GM18873 (cell line): ENCODE measurements at regions not wholly inside any gene's neighbourhood (a gene's known extent, or its start where the extent isn't known, plus 50 kb on each side); places are given as distances from the start of the nearest gene placed in this dataset.
"Not testable (repeated sequence)": the region's sequence is repeated elsewhere in the genome, so short reads cannot be mapped to it uniquely, and the experiment has no call there.

Experiments used
- ATAC-seq: cut with Tn5 transposase; IDR thresholded peaks from one replicate; pipeline ENCODE4 v1.9.1; 2021; ENCODE audit warnings: mild to moderate bottlenecking, moderate library complexity, moderate number of reproducible peaks; ENCODE audit not compliant: unreplicated experiment, low FRiP score

- ATAC-seq: no peak
Measured at GRCh38 chr4:45004847-45005565, 278.6 kb upstream of the GNPDA2 start.

- ATAC-seq: no peak
Measured at GRCh38 chr4:45004326-45004725, 278.0 kb upstream of the GNPDA2 start.

- ATAC-seq: no peak
Measured at GRCh38 chr4:44996276-44996845, 270.0 kb upstream of the GNPDA2 start.

GRCh38 chr4:44988011-44988410, 261.7 kb upstream of the GNPDA2 start:
- ATAC-seq: no peak

GRCh38 chr4:44985938-44986337, 259.6 kb upstream of the GNPDA2 start:
- no peak for ATAC-seq

- ATAC-seq: no peak
Measured at GRCh38 chr4:44985152-44985551, 258.8 kb upstream of the GNPDA2 start.

GRCh38 chr4:44984083-44984482, 257.7 kb upstream of the GNPDA2 start:
- no peak for ATAC-seq

GRCh38 chr4:44983083-44983482, 256.7 kb upstream of the GNPDA2 start:
- ATAC-seq: no peak

- ATAC-seq: no peak
Measured at GRCh38 chr4:44978020-44978419, 251.7 kb upstream of the GNPDA2 start.

GRCh38 chr4:44965435-44966095, 239.2 kb upstream of the GNPDA2 start:
- ATAC-seq: no peak

GRCh38 chr4:44964086-44964485, 237.7 kb upstream of the GNPDA2 start:
- not testable (repeated sequence) for ATAC-seq

- no peak for ATAC-seq
Measured at GRCh38 chr4:44961001-44961755, 234.8 kb upstream of the GNPDA2 start.

GRCh38 chr4:44931720-44932119, 205.4 kb upstream of the GNPDA2 start:
- ATAC-seq: no peak

- no peak for ATAC-seq
Measured at GRCh38 chr4:44928785-44929184, 202.4 kb upstream of the GNPDA2 start.

GRCh38 chr4:44927399-44928380, 201.3 kb upstream of the GNPDA2 start:
- ATAC-seq: no peak

GRCh38 chr4:44916411-44916810, 190.1 kb upstream of the GNPDA2 start:
- no peak for ATAC-seq

GRCh38 chr4:44914748-44915147, 188.4 kb upstream of the GNPDA2 start:
- ATAC-seq: no peak

- ATAC-seq: no peak
Measured at GRCh38 chr4:44914223-44914622, 187.9 kb upstream of the GNPDA2 start.

GRCh38 chr4:44912980-44913379, 186.6 kb upstream of the GNPDA2 start:
- no peak for ATAC-seq

GRCh38 chr4:44908565-44908964, 182.2 kb upstream of the GNPDA2 start:
- ATAC-seq: no peak
